Epidermal melanocyte (primary cell): ENCODE measurements at regions not wholly inside any gene's neighbourhood (a gene's known extent, or its start where the extent isn't known, plus 50 kb on each side); places are given as distances from the start of the nearest gene placed in this dataset.
"Not testable (repeated sequence)": the region's sequence is repeated elsewhere in the genome, so short reads cannot be mapped to it uniquely, and the experiment has no call there.

Experiments
- DNase-seq: peaks from one replicate; pipeline ENCODE4 v3.0.0; 2011; ENCODE audit warnings: low spot score; ENCODE audit not compliant: insufficient read length

DNA sequence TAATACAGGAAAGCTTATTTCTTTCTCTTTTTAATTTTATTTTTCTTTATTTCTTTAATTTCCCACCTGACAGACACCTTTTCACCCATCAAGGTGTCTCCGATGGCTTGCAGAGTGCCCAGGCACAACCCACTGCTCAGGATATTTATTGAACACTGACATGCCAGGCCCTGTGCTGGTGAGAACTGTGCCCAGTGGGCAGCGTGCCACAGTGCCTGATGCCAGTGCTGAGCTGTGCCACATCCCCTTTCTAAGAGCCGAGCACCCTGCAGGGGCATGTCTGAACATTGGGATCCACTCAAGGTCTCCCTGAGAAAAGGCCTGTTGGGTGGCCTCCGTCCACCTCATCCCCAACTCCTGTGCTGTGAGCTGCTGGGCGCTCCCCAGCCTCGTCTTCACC lies 158.6 kb upstream of the RAB6C start:
- DNase-seq: no peak

DNA sequence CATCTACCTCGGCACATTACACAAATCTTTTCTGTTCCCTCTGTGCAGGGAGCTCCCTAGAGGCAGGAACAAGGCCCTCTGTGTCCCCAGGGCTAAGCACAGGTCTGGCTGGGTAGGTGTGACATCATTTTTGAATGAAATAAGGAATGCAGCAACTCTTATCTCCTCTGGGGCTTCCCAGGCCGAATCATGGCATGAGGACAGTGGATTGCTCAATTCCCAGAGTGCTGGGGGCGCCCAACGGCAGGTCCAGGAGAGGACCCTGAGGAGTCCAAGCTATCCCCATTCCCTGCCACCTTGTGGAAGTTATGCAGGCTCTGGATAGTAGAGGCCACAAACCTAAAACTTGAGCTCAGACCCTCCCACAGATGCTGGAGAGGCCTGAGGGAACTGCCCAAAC lies 158.0 kb upstream of the RAB6C start:
- no peak for DNase-seq

DNA sequence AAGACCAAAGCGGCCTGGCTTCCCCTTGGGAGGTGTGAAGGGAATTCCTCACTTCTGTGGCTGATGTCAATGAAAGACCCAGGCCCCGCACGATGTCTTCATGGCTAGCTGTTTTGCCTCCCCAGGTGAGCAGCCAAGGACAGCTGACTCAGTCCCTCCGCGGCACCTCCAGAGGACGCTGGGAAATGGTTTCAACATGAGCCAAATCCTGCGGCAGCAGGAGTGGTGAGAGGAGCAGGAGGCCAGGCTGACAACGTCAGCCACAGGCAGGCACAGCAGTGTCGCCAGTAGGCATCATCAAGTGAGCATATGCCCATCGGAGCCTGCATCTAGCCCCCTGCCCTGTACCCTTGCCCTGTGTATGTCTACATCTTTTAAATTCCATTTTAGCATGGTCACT lies 156.4 kb upstream of the RAB6C start:
- DNase-seq: no peak

DNA sequence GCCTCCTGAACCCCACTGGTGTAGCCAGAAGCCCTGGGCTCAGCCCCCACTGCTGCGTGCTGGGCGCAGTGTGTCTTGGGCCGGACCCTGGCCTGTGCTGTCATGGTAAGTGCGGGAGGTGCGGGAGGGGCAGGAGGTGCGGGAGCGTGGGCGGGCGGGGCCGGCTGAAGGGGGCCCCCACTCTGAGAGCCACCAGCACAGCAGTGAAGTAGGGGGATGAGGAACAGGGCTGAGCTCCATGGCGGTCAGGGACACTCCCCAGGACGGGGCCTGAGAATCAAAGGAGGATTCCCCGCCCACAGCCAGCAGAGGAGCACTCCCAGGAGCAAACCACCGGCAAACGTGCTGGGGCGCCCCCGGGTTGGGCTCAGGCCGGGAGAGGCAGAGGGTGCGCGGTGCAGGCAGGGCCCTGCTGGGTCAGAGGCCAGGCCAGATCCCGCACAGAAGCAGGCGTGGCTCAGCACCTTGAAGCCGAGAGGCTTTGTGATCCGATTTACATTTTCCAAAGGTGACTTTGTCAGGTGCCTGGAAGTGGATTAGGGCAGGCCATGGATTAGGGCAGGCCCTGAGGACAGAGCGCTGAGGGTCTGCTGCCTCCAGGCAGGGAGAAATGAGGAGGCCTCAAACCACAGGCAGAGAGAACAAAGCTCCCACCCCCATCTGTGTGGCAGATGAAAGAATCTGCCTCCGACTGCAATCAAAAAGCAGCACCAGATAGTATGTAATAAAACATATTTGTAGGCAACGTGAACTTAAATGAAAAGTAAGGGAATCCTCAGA lies 152.0 kb upstream of the RAB6C start:
- DNase-seq: no peak

DNA sequence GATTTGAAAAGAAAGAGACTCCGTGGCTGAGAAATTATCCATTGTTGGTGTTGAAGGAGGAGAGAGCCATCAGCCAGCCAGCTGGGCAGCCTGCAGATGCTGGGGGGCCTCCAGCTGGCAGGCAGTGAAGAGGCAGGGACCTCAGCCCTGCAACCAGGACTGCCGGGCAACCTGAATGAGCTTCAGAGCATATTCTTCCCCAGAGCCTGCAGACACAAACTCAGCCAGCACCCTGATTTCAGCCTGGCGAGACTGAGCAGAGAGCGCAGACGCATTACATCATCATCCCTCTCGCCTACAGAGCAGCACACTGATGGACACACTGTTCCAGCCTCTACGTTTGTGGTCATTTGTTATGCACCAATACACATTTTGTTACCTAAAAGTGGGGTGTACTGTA lies 150.7 kb upstream of the RAB6C start:
- no peak for DNase-seq

DNA sequence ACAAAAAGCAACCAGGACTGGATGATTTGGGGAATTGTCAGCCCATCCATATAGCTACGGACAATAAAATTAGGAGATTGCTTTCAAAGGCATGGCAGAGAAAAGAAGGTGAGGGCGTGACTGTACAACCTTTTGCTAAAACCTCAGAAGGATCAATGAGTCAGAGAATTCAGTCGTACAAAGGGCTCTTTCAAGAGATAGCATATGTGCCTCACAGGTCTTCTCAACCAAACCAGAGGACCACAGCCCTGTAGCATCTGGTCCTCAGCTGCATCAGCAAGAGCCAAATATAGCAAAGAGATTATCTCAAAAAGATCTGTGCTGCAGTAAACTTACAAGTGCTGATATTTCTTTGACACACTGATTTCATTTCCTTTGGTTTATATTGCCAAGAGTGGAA lies 149.9 kb upstream of the RAB6C start:
- no peak for DNase-seq

DNA sequence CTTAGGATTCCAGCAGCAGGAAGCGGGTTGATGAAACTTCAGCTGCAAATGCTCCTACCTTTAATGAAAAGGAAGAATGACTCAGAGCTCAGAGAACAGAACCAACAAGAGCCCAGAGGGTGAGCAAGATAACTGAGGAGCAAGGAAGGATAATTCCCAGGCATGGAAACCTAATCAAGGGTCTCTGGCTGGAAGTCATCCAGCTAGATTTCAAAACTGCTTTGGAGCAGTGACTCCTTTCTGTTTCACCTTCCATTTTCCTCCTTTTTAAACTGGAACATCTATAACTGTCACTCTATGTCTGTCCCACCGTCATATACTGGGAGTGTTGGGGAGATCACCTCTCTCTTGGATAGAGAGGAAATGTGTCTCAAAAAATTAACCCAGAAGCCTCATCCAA lies 148.4 kb upstream of the RAB6C start:
- DNase-seq: no peak

DNA sequence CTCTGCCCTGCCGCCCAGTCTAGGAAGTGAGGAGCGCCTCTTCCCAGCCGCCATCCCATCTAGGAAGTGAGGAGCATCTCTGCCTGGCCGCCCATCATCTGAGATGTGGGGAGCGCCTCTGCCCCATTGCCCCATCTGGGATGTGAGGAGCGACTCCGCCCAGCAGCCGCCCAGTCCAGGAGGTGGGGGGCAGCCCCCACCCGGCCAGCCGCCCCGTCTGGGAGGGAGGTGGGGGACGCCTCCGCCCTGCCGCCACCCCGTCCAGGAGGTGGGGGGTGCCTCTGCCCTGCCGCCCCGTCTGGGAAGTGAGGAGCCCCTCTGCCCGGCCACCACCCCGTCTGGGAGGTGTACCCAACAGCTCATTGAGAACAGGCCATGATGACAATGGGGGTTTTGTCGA lies 146.0 kb upstream of the RAB6C start:
- not testable (repeated sequence) for DNase-seq

DNA sequence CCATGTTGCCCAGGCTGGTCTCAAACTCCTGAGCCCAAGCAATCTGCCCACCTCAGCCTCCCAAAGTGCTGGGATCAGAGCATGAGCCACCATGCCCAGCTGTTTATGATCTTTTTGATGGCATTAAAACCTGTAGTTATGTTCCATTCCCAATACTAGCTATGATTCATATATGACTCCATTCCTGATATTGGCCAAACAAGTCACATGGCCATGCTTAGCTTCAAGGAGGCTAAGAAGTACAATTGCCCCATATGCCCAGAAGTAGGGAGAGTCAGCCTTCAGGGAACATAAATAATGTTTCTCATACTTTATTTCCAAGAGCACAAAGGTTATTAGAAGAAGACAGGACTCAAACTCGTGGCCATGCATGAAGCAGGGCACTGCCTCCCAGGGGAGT lies 132.4 kb upstream of the RAB6C start:
- no peak for DNase-seq

DNA sequence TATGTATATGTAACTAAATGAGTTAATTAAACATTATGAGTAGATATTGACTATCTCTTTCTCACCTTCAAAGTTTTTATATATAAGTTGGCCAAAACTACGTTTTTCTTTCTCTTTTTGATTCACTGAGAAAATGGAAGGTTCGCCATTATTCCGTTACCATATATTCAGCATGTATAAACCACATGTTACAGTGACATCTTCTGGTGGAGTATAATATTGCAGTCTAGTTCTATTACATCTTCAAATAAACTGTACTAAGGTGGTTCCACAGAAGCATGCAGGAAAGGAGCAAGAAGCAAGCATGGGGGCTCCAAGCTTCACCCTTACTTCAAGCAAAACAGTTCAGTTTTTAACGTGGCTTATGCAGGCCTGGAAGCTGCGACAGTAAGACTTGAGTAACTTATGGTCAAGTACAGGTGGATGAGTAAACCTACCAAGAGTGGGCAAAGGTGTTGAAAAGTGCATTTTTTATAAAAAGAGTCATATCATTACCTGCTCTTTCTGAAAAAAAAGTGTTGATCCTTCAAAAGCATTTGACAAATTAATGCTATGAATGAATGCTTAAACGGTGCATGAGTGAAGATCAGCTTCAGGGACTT lies 129.8 kb upstream of the RAB6C start:
- DNase-seq: peak; percentile 34

DNA sequence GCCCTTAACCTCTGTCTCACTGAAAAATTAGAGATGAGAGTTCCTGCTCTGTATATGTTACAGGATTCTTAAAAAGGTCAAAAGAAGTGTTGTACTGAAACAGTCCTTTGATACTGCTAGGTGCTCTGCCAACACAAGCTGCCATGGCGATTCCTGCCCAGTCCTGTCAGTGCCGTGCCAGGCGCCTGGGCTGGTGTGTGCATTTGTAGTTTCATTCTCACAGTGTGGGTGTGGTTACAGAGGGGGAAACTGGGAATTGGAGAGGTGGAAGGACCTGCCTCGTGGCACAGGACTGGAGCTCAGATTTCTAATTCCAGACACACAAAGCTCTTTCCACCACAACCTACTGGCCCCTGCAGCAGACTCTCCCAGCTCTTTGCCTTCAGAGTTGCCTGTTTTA lies 122.3 kb upstream of the RAB6C start:
- no peak for DNase-seq

DNA sequence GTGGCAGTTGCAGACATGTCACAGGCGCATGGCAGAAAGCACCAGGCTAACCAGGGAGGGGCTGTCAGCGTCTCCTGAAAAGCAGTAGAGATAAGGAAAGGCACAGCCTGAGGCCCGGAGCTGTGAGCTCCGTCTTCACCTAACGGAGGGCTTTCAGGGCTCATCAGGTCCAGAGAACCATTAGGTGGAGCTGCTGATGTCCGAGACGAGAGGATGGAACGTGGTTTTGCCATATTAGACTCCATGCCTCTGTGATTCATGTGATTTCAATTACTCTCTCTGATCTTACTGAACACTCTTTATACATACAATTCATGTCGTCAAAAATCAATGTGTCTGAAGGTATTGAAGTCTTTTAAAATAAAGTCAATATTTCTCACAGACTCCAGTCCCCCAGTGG lies 120.3 kb upstream of the RAB6C start:
- no peak for DNase-seq

DNA sequence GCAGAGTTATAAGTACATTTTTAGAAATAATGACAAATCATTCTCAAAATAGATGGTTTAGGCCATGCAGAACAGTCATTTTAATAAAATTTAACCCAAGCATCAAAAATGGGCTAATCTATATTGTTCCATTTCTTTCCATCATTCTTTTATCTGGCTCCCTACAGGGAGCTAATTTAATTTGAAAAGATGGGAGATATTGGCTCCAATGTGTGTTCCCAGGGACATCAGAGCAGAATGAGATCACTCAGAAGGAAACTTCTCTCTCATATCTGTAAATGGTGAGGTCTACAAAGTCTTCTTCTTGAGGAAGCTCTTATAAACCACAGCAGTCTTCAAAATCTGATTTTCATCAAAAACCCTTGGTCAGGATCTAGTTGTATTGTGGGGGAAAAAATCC lies 119.4 kb upstream of the RAB6C start:
- DNase-seq: no peak

DNA sequence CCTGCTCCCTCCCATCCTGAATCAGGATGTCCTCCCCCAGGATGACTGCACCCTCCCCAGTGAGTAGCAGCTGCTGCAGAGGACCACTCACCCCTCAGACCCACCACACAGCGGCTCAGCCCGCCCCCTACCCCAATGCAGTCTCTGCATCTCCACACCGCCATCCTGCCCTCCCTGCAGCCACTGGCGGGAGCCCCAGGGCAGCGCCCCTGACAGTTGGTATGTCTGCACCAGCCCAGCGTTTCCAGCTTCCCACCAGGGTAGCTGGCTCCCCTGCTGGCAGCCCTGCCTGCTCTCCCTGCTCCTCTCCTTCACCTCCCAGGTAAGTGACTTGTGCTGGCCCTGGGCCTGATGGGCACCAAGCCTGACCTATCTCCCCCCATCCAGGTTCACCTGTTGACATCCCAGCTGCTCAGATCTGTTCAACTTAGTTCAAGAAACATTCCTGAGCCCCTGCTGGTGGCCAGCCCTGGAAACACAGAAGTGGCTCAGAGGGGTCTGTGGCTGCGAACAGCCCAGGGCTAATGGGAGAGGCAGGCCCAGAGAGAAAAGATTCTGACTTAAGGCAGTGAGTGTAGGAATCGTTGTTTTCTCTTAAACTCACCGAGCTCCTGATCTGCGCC lies 117.7 kb upstream of the RAB6C start:
- no peak for DNase-seq

DNA sequence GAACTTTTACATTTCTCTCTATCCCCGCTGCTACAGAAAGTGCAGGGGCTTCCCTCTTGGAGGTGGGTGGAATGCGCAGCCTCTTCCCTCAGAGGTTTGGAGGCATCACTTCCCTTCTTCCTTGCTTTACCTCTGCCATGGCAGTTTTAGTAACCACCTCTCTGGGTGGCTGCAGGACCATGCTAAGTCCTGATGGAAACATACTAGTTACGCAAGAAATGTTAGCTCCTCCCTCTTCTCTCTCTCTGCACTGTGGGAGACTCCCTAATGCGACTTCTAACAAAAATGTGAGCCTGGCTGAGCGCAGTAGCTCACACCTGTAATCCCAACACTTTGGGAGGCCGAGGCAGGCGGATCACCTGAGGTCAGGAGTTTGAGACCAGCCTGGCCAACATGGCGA lies 116.8 kb upstream of the RAB6C start:
- no peak for DNase-seq

DNA sequence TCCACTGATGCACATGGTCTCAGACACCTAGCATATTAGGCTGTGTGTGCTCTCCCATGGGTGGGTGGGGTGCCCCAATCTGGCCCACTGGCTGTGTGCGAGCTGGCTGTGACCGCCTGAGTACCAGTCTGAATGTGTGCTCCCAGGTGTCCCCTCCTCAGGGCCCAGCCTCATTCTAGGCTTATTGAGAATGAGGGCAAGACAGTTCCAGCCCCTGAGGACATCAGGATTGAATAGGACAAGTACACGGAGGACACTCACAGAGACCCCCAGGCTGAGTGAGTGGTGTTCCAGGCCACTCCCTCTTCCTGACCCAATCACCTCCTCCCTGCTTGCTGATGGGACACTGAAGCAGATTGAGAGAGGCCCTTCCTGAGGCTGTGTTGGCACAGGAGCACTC lies 116.1 kb upstream of the RAB6C start:
- DNase-seq: no peak

DNA sequence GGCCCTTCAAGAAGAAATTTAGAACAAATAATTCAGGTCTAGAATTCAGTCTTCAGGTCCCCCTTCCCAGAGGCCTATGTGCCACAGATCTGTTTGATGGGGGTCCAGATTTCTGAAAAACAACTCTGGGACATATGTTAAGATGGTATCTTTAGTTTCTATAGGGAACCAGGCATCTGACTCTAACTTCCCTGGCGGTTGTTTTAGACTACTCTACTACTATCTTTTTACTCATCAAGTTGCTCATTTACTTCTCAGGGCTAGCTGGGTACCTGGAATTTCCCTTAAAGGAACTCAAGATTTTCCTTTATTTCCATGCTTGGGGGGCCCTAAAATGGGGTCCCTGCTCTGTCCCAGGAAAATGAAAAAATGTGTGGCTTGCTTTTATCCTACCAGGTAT lies 114.7 kb upstream of the RAB6C start:
- DNase-seq: no peak

DNA sequence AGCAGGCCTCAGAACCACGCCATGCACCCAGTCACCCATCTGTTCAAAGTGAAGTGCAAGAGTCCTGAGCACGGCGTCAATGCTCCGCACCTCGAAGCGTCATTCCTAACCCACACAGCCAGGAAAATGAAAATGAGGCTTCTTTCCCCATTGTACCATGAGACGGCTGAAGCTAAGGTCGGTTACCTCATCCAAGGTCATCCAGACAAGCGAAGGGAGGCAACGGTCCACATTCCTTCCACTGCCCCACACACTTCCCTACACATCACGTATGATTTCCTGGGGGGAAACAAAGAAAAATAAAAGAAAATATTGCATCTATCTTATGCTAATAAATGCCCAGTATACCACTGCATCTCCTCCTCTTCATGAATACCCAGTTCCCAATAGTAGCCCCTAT lies 113.5 kb upstream of the RAB6C start:
- DNase-seq: no peak

DNA sequence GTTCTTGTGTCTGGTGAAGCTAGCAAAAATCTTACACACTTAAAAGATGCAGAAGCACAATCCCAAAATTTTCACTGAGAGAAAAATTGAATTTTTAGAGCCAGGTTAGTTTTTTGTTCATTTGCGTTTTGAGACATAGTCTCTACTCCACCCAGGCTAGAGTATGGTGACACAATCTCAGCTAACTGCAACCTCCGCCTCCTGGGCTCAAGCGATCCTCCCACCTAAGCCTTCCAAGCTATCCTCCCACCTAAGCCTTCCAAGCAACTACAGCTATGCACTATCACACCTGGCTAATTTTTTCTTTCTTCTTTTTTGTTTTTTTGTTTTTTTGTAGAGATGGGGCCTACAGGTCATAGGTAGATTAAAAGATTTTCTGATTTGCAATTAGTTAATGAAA lies 113.1 kb upstream of the RAB6C start:
- DNase-seq: no peak

DNA sequence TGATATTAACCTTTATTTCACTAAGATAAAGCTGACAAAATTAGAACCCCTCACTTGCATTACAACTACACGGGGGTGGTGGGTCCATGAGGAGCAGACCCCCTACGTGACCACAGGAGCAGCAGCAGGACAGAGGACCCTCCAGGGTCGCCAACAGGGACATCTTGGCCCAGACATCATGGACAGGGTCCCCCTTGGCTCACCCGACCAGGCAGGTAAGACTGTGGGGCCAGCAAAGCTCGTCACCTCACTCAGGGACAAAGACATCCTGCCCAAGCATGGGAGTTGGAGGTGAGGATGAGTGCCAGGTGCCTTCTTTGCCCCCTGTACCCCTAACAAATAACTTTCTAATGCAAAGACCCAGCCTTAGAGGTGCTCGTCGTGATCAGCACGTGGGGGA lies 111.3 kb upstream of the RAB6C start:
- no peak for DNase-seq

DNA sequence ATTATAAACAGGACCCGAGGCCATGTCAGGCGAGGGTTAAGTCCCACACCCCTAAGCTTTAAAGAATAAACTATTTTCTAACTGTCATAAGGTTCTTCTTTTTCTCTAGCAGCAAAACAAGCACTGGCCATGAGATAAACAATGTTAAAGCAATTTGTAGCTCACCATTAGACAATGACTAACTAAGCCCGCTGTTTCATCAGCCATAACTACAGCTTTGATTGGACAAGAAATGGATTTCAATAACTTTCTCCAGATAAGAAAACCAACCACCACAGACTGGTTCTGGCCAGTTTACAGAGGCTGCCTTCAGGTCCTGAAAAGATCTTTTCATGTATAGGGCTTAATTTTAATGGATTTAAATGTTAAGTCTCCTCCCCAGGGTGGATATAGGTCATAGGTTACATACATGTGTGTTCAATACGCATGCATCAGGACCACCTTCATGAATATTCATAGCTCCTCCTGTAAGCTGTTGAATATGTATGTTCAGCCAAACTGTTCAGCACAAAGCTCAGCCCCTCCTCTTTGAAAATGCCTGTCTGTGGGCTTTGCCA lies 108.7 kb upstream of the RAB6C start:
- no peak for DNase-seq

DNA sequence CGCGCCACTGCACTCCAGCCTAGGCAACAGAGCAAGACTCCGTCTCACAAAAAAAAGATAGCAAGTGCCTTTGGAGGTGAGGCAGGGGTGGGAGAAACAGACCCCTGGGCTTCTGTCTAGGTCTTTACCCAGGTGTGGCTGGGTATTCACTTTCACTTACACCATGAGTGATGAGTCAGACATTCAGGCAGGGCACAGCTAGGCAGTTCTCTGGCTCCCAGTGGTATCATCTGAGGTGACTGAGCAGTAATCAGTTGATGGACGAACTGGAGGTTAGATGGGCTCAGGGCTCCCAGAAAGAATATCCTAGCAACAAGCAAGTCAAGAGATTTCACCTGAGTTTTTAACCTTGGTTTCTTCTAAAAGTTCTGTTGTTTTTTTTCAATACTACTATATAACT lies 107.0 kb upstream of the RAB6C start:
- DNase-seq: no peak

DNA sequence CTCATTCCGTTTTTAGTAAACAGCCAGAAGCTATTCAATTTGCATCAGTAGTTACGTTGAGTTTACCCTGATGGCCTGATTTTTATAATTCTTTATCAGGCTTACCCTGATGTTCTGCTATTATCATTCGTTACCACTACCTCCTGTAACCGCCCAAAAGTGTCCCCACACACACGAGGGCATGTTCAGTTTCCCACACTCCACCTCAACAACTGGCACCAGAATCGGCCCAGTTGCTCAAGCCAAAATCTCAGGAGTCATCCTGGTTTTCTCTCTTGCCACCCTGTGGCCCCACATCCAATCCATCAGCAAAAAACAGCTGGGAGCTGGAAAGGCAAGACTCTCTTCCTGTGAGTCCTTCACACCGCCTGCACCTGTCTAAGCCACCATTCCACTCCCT lies 102.9 kb upstream of the RAB6C start:
- DNase-seq: no peak
